GM13977 (cell line): ENCODE measurements at regions not wholly inside any gene's neighbourhood (a gene's known extent, or its start where the extent isn't known, plus 50 kb on each side); places are given as distances from the start of the nearest gene placed in this dataset.
"Not testable (repeated sequence)": the region's sequence is repeated elsewhere in the genome, so short reads cannot be mapped to it uniquely, and the experiment has no call there.

Source experiments
- DNase-seq: peaks from one replicate; pipeline ENCODE4 v3.0.0; 2012; ENCODE audit warnings: low spot score
- in situ Hi-C: fragments of 300-500 bp; cut with MboI; formaldehyde crosslinking; loops from one replicate; pipeline ENCODE4 v1.12.0; 2022; ENCODE audit warnings: low sequenced_read_pairs, low pct_unique_long_range_greater_than_20kb, mixed read lengths, inconsistent platforms; ENCODE audit not compliant: unreplicated experiment
- TF ChIP-seq, protein P1 (sequence below): IDR thresholded peaks from 2 replicates; pipeline ENCODE4 v1.5.1; 2012; ENCODE audit warnings: mild to moderate bottlenecking, control low read depth; ENCODE audit not compliant: insufficient read depth; ENCODE audit errors: extremely low read depth, missing control alignments

DNA sequence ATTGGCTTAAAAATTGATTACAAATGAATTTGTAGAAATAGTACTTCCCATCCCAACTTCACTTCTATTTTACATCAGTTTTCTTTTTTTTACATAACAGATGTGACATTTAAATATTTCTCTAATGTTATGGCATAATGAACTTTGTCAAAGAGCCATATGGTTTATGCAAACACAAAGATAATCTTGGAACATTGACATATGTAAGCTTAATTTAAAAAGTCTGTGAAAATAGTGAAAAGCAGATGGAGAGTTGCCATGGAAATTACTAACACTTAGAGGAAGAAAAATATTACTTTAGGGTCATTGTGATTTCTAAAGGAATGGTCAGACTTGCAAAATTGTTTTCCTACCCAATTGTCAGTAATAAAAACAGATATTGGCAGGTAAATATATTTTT is 232.4 kb downstream of the AEBP2 start:
- no peak for DNase-seq
- in situ Hi-C loops, result no loop called here

DNA sequence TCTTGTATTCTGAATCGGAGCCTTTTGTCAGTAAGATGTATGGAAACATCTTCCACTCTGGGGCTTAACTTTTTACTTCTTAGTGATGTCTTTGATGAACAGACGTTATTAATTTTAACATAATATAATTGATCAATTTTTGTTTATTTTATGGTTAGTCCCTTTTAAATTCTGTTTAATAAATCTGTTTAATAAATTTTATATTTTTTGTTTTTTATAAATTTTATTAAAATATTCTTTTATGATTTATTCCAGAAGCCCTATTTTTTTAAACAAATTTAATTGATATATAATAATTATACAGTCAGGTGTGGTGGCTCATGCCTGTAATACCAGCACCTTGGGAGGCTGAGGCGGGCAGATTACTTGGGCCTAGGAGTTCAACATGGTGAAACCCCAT is 235.1 kb downstream of the AEBP2 start:
- no peak for DNase-seq
- in situ Hi-C loops, result no loop called here
- TF ChIP-seq, protein P1, sequence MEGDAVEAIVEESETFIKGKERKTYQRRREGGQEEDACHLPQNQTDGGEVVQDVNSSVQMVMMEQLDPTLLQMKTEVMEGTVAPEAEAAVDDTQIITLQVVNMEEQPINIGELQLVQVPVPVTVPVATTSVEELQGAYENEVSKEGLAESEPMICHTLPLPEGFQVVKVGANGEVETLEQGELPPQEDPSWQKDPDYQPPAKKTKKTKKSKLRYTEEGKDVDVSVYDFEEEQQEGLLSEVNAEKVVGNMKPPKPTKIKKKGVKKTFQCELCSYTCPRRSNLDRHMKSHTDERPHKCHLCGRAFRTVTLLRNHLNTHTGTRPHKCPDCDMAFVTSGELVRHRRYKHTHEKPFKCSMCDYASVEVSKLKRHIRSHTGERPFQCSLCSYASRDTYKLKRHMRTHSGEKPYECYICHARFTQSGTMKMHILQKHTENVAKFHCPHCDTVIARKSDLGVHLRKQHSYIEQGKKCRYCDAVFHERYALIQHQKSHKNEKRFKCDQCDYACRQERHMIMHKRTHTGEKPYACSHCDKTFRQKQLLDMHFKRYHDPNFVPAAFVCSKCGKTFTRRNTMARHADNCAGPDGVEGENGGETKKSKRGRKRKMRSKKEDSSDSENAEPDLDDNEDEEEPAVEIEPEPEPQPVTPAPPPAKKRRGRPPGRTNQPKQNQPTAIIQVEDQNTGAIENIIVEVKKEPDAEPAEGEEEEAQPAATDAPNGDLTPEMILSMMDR, result no peak

More for the DNA sequence above, 232.4 kb downstream of the AEBP2 start:
- TF ChIP-seq, protein P1, result no peak

GRCh38 chr12:19675361-19675760 is 236.1 kb downstream of the AEBP2 start:
- in situ Hi-C loops, result no loop called here
- peak; percentile 24 for DNase-seq
- TF ChIP-seq, protein P1, result no peak

DNA sequence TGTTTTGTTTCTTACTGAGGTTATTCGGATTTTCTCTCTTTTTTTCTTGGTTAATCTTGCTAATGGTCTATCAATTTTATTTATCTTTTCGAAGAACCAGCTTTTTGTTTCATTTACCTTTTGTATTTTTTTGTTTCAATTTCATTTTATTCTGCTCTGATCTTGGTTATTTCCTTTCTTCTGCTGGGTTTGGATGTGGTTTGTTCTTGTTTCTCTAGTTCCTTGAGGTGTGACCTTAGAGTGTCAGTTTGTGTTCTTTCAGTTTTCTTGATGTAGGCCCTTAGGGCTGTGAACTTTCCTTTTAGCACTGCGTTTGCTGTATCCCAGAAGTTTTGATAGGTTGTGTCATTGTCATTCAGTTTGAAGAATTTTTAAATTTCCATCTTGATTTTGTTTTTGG is 239.2 kb downstream of the AEBP2 start:
- in situ Hi-C loops, DNase-seq: not testable (repeated sequence)

- in situ Hi-C loops, result no loop called here
- no peak for DNase-seq
- TF ChIP-seq, protein P1, result no peak
These were observed 241.7 kb downstream of the AEBP2 start for GRCh38 chr12:19681007-19681406.

DNA sequence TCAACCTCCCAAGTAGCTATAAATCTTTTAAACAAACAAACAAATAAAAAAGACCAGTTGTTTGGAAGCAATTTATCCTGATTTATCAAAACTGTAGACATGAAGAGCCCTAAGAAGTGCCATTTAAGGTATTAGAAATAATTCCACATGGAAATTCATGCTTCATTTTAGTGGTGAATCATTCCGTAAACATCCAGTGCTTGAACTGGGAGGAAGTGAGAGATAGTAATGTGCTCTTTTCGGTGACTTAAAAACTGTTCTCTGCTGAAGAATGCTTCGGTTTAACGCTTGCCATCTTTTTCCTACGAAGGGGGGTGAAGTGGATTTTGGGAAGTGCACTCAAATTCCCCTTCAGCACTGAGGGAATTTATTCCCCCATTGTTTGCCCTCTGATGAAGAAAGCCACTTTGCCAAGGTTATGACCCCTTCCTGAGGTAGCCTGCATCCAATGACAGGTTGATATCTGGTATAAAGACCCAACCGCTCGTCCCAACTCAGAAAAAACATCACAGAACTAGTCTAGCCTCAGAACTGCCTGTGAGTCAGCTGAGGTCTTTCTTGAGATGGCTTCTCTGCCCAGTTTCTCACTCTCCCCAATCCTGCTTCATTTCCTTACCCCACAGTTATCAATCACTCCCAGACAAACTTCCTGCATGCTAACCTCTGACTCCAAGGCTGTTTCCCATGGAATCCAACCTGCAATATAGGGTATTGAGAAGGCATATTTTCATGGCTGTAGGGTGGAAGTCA is 244.1 kb downstream of the AEBP2 start:
- TF ChIP-seq, protein P1, result no peak
- DNase-seq, result no peak
- in situ Hi-C loops, result no loop called here

DNA sequence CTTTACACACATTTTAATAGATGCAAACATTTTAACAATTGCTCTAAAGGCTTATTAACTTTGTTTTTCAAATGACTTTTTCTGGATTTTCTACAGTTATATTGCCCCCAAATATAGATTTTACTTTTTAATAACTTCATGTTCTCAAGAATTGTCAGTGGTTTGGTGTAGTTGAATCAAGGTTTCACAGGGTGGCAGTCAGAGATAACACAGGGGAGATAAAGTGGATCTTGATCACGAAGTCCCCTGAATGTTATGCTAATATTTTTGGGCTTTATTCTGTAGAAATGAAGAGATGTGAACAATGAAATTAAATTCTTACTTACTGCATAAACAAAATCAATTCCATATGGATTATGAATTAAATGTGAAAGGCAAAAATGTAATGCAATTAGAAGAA is 248.1 kb downstream of the AEBP2 start:
- in situ Hi-C loops, result no loop called here
- DNase-seq, result no peak
- TF ChIP-seq, protein P1, result no peak
